HEK293T (cell line): ENCODE measurements at regions not wholly inside any gene's neighbourhood (a gene's known extent, or its start where the extent isn't known, plus 50 kb on each side); places are given as distances from the start of the nearest gene placed in this dataset.

Experiments used
- CTCF ChIA-PET: fragments of 350-600 bp; formaldehyde crosslinking; extraction: SDS; loops from one replicate; lab custom pipeline; 2021; ENCODE audit warnings: antibody characterized with exemption, inconsistent platforms; lab: Yijun Ruan, JAX
- POLR2A ChIA-PET: fragments of 350-600 bp; formaldehyde crosslinking; extraction: SDS; loops from one replicate; lab custom pipeline; 2020; ENCODE audit warnings: antibody characterized with exemption, inconsistent platforms; lab: Yijun Ruan, JAX
- DNase-seq: peaks from one replicate; pipeline ENCODE4 v3.0.0; 2012; ENCODE audit warnings: mixed read lengths; ENCODE audit errors: extremely low spot score
- ARNT ChIP-seq: fragments of 450-650 bp; IDR thresholded peaks from 2 replicates; pipeline ENCODE4 v1.6.1; 2017; ENCODE audit warnings: mild to moderate bottlenecking
- BHLHE40 ChIP-seq: fragments of 450-650 bp; IDR thresholded peaks from 2 replicates; pipeline ENCODE4 v1.6.1; 2016; ENCODE audit warnings: mild to moderate bottlenecking, moderate library complexity, borderline replicate concordance
- CTBP1 ChIP-seq: fragments of 450-650 bp; IDR thresholded peaks from 2 replicates; pipeline ENCODE4 v1.6.1; 2016; ENCODE audit warnings: borderline replicate concordance
- ELF4 ChIP-seq: fragments of 450-650 bp; IDR thresholded peaks from 2 replicates; pipeline ENCODE4 v1.6.1; 2017; ENCODE audit warnings: antibody characterized with exemption
- FOXA1 ChIP-seq: fragments of 450-650 bp; IDR thresholded peaks from 2 replicates; pipeline ENCODE4 v1.6.1; 2016; ENCODE audit warnings: mild to moderate bottlenecking
- FOXK2 ChIP-seq: fragments of 450-650 bp; IDR thresholded peaks from 2 replicates; pipeline ENCODE4 v1.6.1; 2016; ENCODE audit warnings: mild to moderate bottlenecking
- FOXM1 ChIP-seq: fragments of 450-650 bp; IDR thresholded peaks from 2 replicates; pipeline ENCODE4 v1.6.1; 2017; ENCODE audit warnings: mild to moderate bottlenecking, borderline replicate concordance
- HDGF ChIP-seq: fragments of 450-650 bp; IDR thresholded peaks from 2 replicates; pipeline ENCODE4 v1.6.1; 2017; ENCODE audit warnings: antibody characterized with exemption, borderline replicate concordance
- L3MBTL2 ChIP-seq: fragments of 450-650 bp; conservative IDR thresholded peaks from 2 replicates; pipeline ENCODE4 v1.6.1; 2016; ENCODE audit warnings: mild to moderate bottlenecking
- LEF1 ChIP-seq: fragments of 450-650 bp; IDR thresholded peaks from 2 replicates; pipeline ENCODE4 v1.6.1; 2017; ENCODE audit warnings: mild to moderate bottlenecking, borderline replicate concordance
- NFRKB ChIP-seq: fragments of 450-650 bp; IDR thresholded peaks from 2 replicates; pipeline ENCODE4 v1.6.1; 2016; ENCODE audit warnings: mild to moderate bottlenecking, moderate library complexity
- PKNOX1 ChIP-seq: fragments of 450-650 bp; IDR thresholded peaks from 2 replicates; pipeline ENCODE4 v1.6.1; 2016
- SP1 ChIP-seq: fragments of 450-650 bp; IDR thresholded peaks from 2 replicates; pipeline ENCODE4 v1.6.1; 2017
- SUZ12 ChIP-seq: fragments of 450-650 bp; IDR thresholded peaks from 2 replicates; pipeline ENCODE4 v1.6.1; 2016; ENCODE audit warnings: mild to moderate bottlenecking
- TARDBP ChIP-seq: fragments of 450-650 bp; IDR thresholded peaks from 2 replicates; pipeline ENCODE4 v1.6.1; 2016
- ZNF384 ChIP-seq: fragments of 450-650 bp; IDR thresholded peaks from 2 replicates; pipeline ENCODE4 v1.6.1; 2016

- TF ChIP-seq PKNOX1 (no peak), SUZ12 (no peak), ZNF384 (no peak), SP1 (no peak), FOXA1 (no peak), ELF4 (no peak), L3MBTL2 (no peak), HDGF (no peak), ARNT (no peak)
- POLR2A ChIA-PET, result no interaction called here
- DNase-seq, result no peak
- CTCF ChIA-PET, result no interaction called here
Measured at GRCh38 chr13:89738072-89738471, 1609.4 kb upstream of the MIR17HG start.

GRCh38 chr13:89740994-89741685 lies 1606.3 kb upstream of the MIR17HG start:
- TF ChIP-seq ZNF384 (no peak), L3MBTL2 (no peak), TARDBP (no peak), LEF1 (no peak), BHLHE40 (no peak), CTBP1 (no peak), FOXK2 (no peak), FOXM1 (no peak), ELF4 (no peak), ARNT (no peak), SUZ12 (no peak)
- CTCF ChIA-PET, result no interaction called here
- no peak for DNase-seq
- POLR2A ChIA-PET, result no interaction called here

GRCh38 chr13:89746554-89746953 lies 1600.9 kb upstream of the MIR17HG start:
- CTCF ChIA-PET, result no interaction called here
- no peak for DNase-seq
- TF ChIP-seq PKNOX1 (no peak), ELF4 (no peak), NFRKB (no peak), CTBP1 (no peak), SP1 (no peak), FOXM1 (no peak), LEF1 (no peak), TARDBP (no peak), ARNT (no peak), FOXK2 (no peak), SUZ12 (no peak), ZNF384 (no peak), HDGF (no peak), FOXA1 (no peak), L3MBTL2 (no peak), BHLHE40 (no peak)
- POLR2A ChIA-PET, result no interaction called here

GRCh38 chr13:89748716-89749115 lies 1598.8 kb upstream of the MIR17HG start:
- POLR2A ChIA-PET, result no interaction called here
- TF ChIP-seq PKNOX1 (no peak), TARDBP (no peak), SUZ12 (no peak), ZNF384 (no peak)
- DNase-seq, result no peak
- CTCF ChIA-PET, result no interaction called here

- TF ChIP-seq FOXM1 (no peak), SP1 (no peak), LEF1 (no peak), FOXA1 (no peak), CTBP1 (no peak)
- CTCF ChIA-PET, result interaction anchor here (0.6 kb wide), 2 partner anchors 9 to 340 kb away, joined by 3 read pairs; no protein-coding TSS in a partner anchor
- DNase-seq, result no peak
- POLR2A ChIA-PET, result no interaction called here
Measured at GRCh38 chr13:89749888-89750287, 1597.6 kb upstream of the MIR17HG start.

- ChIA-PET CTCF (no interaction called here), POLR2A (no interaction called here)
- TF ChIP-seq ARNT, result no peak
- TF ChIP-seq SUZ12, result no peak
- no peak for TF ChIP-seq TARDBP
- TF ChIP-seq NFRKB, result no peak
- no peak for TF ChIP-seq ZNF384
- no peak for TF ChIP-seq FOXK2
- TF ChIP-seq CTBP1, result no peak
- no peak for TF ChIP-seq HDGF
- no peak for TF ChIP-seq PKNOX1
- no peak for TF ChIP-seq ELF4
- TF ChIP-seq SP1, result no peak
- no peak for DNase-seq
Measured at GRCh38 chr13:89750371-89750770, 1597.1 kb upstream of the MIR17HG start.
